DND-41 (cell line): ENCODE measurements at regions not wholly inside any gene's neighbourhood (a gene's known extent, or its start where the extent isn't known, plus 50 kb on each side); places are given as distances from the start of the nearest gene placed in this dataset.

Experiments
- ATAC-seq: fragments of 200-7000 bp; cut with Tn5 transposase; 3 replicates; pipeline ENCODE4 v1.9.1; 2021; ENCODE audit warnings: low read depth; ENCODE audit not compliant: insufficient read depth
- DNase-seq: peaks from one replicate; pipeline ENCODE4 v3.0.0-alpha.2; 2020
- H2AFZ ChIP-seq: 2 replicates; pipeline ENCODE4 v1.6.0; 2012; ENCODE audit warnings: low read depth, low read length
- H3K27ac ChIP-seq: 2 replicates; pipeline ENCODE4 v1.5.1; 2012; ENCODE audit warnings: low read length, inconsistent platforms
- H3K27me3 ChIP-seq: fragments of 200-600 bp; sonication (generic); 2 replicates; pipeline ENCODE4 v1.6.0; 2012; ENCODE audit warnings: low read length, mild to moderate bottlenecking, inconsistent platforms; ENCODE audit not compliant: insufficient read depth, poor library complexity
- H3K36me3 ChIP-seq: 2 replicates; pipeline ENCODE4 v1.5.1; 2012; ENCODE audit warnings: low read length, inconsistent platforms; ENCODE audit not compliant: insufficient read depth
- H3K4me1 ChIP-seq: 2 replicates; pipeline ENCODE4 v1.5.1; 2012; ENCODE audit warnings: mild to moderate bottlenecking, low read length; ENCODE audit not compliant: insufficient read depth
- H3K4me2 ChIP-seq: 2 replicates; pipeline ENCODE4 v1.6.0; 2012; ENCODE audit warnings: mild to moderate bottlenecking, moderate library complexity, low read length, inconsistent platforms; ENCODE audit not compliant: insufficient read depth
- H3K4me3 ChIP-seq, 2 experiments: fragments of 200-600 bp in 1 of 2; shearing (Covaris generic) in 1 of 2; 2 replicates each; pipeline ENCODE4 v1.5.1; 2012 to 2016; ENCODE audit warnings: inconsistent platforms in 2 of 2, low read length in 2 of 2, mild to moderate bottlenecking in 2 of 2, low read depth in 1 of 2, moderate library complexity in 1 of 2
- H3K79me2 ChIP-seq: 2 replicates; pipeline ENCODE4 v1.6.0; 2012; ENCODE audit warnings: low read length, inconsistent platforms; ENCODE audit not compliant: insufficient read depth
- H3K9ac ChIP-seq: 2 replicates; pipeline ENCODE4 v1.6.0; 2012; ENCODE audit warnings: low read depth, mild to moderate bottlenecking, inconsistent platforms, low read length, moderate library complexity
- H3K9me3 ChIP-seq: 2 replicates; pipeline ENCODE4 v1.5.1; 2012; ENCODE audit warnings: low read length, moderate library complexity, mild to moderate bottlenecking, inconsistent platforms; ENCODE audit not compliant: insufficient read depth, severe bottlenecking
- H4K20me1 ChIP-seq: 2 replicates; pipeline ENCODE4 v1.6.0; 2012; ENCODE audit warnings: low read length; ENCODE audit not compliant: insufficient read depth
- EZH2 ChIP-seq: IDR thresholded peaks from 3 replicates; pipeline ENCODE4 v1.6.1; 2012; ENCODE audit warnings: borderline replicate concordance, low read depth, mild to moderate bottlenecking, moderate library complexity, low read length, inconsistent platforms; ENCODE audit not compliant: severe bottlenecking
- TF ChIP-seq, protein P1 (sequence below): IDR thresholded peaks from 2 replicates; pipeline ENCODE4 v1.5.1; 2012; ENCODE audit warnings: borderline replicate concordance, low read length, moderate library complexity, mild to moderate bottlenecking; ENCODE audit not compliant: poor library complexity, severe bottlenecking; ENCODE audit errors: extremely low read depth

DNA sequence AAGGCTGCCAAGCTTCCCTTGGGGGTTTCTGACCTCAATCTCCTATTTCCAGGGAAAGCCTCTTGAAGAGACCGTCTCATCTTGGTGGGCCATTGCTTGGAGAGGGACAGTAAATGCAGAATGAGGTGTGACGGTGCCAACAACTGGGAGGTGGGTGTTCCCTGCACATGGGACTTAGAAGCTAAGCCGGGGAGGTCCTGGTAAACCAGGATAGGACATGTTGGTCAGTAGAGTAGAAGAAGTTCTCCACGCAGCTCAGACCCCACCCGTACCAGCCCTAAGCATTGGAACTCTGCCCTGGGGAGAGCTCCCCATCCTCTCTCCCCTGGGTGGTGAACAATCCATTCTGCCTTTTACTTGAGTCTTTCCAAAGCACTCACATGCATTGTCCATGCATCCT lies 92.0 kb downstream of the SOX1 start:
- no peaks in the 10 kb centered on the region for H3K36me3 ChIP-seq
- peaks cover 7% of the 10 kb centered on the region for H3K27me3 ChIP-seq
- no peak overlapping the region for H3K4me3 ChIP-seq
- TF ChIP-seq, protein P1, sequence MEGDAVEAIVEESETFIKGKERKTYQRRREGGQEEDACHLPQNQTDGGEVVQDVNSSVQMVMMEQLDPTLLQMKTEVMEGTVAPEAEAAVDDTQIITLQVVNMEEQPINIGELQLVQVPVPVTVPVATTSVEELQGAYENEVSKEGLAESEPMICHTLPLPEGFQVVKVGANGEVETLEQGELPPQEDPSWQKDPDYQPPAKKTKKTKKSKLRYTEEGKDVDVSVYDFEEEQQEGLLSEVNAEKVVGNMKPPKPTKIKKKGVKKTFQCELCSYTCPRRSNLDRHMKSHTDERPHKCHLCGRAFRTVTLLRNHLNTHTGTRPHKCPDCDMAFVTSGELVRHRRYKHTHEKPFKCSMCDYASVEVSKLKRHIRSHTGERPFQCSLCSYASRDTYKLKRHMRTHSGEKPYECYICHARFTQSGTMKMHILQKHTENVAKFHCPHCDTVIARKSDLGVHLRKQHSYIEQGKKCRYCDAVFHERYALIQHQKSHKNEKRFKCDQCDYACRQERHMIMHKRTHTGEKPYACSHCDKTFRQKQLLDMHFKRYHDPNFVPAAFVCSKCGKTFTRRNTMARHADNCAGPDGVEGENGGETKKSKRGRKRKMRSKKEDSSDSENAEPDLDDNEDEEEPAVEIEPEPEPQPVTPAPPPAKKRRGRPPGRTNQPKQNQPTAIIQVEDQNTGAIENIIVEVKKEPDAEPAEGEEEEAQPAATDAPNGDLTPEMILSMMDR = no peak
- TF ChIP-seq EZH2 = no peak
- no peaks in the 10 kb centered on the region for H4K20me1 ChIP-seq
- no peak overlapping the region for H3K4me2 ChIP-seq
- no peak overlapping the region for H3K27ac ChIP-seq
- no peak overlapping the region for H3K9ac ChIP-seq
- DNase-seq (no peak), ATAC-seq (no peak)
- no peak overlapping the region for H2AFZ ChIP-seq
- H3K9me3 ChIP-seq = no peaks in the 10 kb centered on the region
- no peaks in the 10 kb centered on the region for H3K79me2 ChIP-seq
- no peaks in the 10 kb centered on the region for H3K4me1 ChIP-seq

DNA sequence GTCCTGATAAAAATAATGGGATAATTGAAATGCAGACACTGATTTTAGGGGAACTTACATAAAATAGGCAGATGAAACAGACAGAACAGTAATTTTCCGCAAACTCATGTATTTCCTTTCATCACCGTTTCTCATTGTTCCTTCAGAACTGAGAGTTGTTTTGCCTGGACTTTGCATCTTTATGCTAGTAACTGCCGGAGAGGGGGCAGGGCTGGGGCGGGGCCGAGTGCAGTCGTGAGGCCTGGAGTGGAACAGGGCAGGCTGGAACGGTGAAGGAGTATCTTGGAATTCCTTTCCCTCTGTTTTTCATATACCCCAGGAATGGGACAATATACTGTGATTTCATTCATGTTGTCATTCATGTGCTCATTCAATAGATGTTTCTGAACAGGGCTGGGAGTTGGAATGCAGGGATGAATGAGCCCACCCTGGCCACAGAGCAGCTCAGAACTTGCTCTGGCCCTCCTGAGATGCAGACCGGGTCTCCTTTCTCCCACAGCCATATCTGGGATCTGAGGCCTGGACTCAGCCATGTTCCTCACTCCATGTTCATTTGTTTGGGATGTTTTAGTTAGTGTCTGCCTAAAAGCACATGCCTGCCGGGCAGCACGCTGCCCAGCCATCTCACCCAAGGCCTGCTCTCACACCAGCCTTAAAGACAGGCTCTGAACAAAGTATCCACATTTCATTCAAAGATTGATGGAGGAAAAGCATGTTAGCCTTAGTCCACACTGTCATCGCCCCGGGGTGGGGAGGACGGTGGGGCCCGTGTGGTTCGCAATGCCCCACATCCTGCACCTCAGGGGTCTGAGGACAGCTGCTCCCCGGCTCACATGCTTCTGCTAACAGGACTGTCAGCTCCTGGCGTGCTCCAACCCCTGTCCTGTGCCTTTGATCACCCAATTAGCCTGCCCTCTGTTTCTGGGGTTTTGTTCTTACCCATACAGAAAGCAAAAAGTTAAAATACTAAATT lies 92.9 kb downstream of the SOX1 start:
- Histone ChIP-seq H3K79me2 (no peaks in the 10 kb centered on the region), H3K4me2 (no peak overlapping the region), H2AFZ (no peak overlapping the region), H3K27me3 (peaks cover 7% of the 10 kb centered on the region), H3K4me1 (no peaks in the 10 kb centered on the region), H3K4me3 (no peak overlapping the region), H3K36me3 (no peaks in the 10 kb centered on the region), H3K9ac (no peak overlapping the region), H4K20me1 (no peaks in the 10 kb centered on the region), H3K9me3 (no peaks in the 10 kb centered on the region), H3K27ac (no peak overlapping the region)
- no peak for TF ChIP-seq EZH2
- TF ChIP-seq, protein P1 = no peak
- DNase-seq = no peak
- no peak for ATAC-seq

DNA sequence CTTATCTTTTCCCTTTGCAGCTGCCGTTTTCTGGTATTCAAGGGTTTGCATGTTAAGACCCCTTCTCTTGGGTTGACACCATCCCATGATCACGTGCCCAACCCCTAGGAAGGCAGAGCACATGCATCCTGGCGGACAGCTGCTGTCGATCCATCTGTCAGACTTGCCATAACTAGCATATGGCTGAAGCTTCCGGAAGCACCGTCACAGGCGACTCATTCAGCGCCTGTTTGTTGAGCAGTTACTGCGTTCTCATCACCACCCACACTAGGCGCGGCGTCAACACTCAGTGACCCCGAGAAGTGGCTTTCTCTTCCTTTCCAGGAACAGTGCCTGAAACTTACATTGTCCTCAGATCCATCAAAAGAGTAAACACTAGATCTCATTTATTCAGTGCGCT lies 93.6 kb downstream of the SOX1 start:
- no peak overlapping the region for H3K4me3 ChIP-seq
- peaks cover 7% of the 10 kb centered on the region for H3K27me3 ChIP-seq
- DNase-seq = no peak
- no peak overlapping the region for H3K9ac ChIP-seq
- H3K79me2 ChIP-seq = no peaks in the 10 kb centered on the region
- H4K20me1 ChIP-seq = no peaks in the 10 kb centered on the region
- no peaks in the 10 kb centered on the region for H3K4me1 ChIP-seq
- H3K36me3 ChIP-seq = no peaks in the 10 kb centered on the region
- TF ChIP-seq, protein P1 = no peak
- TF ChIP-seq EZH2 = no peak
- H3K9me3 ChIP-seq = no peaks in the 10 kb centered on the region
- H3K4me2 ChIP-seq = no peak overlapping the region
- H3K27ac ChIP-seq = no peak overlapping the region
- no peak for ATAC-seq
- no peak overlapping the region for H2AFZ ChIP-seq
